Epithelial cell of proximal tubule (primary cell): ENCODE measurements at regions not wholly inside any gene's neighbourhood (a gene's known extent, or its start where the extent isn't known, plus 50 kb on each side); places are given as distances from the start of the nearest gene placed in this dataset.

ENCODE experiments used
- DNase-seq: peaks from one replicate; pipeline ENCODE4 v3.0.0-alpha.2; 2011; ENCODE audit warnings: low read depth
- H3K4me3 ChIP-seq: 2 replicates; pipeline ENCODE4 v1.5.1; 2011; ENCODE audit warnings: low read depth, mild to moderate bottlenecking, low read length
- CTCF ChIP-seq: conservative IDR thresholded peaks from 2 replicates; pipeline ENCODE4 v1.5.1; 2012; ENCODE audit warnings: low read depth, mild to moderate bottlenecking, low read length

DNA sequence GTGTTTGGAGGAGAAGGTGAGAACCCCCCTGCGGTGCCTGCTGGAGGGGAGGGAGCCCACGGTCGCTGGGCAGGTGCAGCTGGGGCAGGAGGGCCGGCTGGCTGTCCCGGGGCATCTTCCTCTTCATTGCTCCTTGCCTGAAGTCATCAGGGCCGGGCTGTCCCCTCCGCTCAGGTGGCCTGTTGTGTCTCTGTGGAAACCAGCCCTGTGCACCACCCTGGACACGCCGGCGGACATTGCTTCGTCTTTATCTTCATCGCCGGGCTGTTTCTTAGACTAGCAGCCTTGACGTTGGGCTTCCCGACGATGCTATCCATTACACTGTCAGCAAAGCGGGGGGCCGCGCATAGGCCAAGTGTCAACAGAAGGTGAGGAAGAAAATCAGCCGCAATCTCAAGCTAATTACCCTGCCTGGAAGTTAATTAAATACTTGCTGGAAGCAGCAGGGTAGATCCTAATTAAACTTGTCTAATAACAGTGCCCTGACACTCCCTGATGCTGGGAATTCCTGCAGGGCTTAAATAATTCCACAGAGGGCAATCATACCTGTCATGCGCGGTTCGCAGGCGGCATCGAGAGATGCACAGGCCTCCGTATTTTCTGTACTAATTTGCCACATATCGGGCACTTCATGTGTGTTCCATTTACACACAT, 111.4 kb upstream of the SOX1 start:
- H3K4me3 ChIP-seq = no peak overlapping the region
- no peak for TF ChIP-seq CTCF
- DNase-seq = no peak

DNA sequence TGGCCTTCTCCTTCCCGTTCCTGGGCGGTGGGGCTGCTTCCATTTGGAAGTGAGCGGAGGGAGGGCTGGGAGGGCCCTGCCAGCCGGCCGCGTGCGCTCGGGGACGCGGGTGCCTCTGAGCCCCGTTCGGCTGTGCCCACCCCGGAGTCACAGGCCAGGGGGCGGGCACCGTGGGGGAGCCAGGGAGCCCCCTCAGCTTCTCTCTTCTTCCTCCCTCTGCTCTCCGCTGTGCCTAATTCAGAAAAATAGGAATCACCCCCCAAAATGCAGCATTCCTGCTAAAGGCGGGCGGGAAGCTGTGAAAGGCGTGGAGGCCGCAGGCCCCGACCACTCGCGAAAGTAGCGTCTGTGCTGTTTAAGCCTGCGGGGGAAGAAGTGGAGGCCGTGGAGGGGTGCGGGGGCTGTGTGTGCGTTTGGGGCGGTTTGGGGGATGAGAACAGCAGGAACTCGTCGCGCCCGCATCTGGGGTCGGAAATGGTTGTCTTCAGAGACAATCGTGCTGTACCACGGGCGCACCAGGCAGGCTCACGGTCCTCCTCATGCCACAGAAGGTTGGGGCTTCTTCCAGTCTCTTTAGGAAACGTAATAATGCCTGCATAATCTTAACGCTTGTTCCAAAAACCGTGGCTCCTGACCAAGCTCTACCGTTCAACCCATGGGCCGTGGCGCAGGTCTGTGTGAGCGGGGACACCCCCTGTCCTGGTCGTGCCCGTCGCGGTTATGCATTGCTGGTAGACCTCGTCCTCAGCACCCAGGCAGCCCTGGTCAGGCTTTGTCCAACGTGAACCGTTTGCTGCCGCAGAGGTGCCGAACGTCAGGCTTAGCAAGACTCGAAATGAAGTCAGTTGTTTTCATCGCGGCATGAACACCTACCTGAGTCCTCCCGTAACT, 110.4 kb upstream of the SOX1 start:
- no peak overlapping the region for H3K4me3 ChIP-seq
- DNase-seq = no peak
- no peak for TF ChIP-seq CTCF

DNA sequence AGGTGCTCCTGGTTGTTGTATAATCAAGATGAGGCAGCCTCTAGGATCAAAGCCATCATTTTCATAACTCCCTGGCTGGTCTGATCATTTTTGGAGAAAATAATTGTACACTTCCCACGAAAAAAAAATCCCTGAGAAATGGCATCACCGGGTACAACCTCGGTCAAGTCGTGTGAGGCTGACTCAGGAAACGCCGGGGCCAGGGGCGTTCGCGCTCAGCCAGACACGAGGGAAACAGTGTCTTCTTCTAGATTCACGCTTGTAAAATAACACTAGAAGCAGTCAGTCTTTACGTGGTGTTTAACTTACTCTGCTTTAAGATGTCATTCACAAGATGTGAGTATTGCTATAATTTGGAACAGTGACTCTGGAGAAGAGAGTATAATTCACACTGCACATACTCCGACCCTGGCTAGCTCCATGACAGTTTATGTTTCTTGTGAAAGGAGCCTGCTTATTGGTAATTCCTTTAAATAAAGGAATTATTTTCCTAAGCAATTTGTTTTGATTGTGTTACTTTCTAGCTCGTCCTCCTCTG, 109.0 kb upstream of the SOX1 start:
- no peak overlapping the region for H3K4me3 ChIP-seq
- TF ChIP-seq CTCF = no peak
- DNase-seq = no peak

DNA sequence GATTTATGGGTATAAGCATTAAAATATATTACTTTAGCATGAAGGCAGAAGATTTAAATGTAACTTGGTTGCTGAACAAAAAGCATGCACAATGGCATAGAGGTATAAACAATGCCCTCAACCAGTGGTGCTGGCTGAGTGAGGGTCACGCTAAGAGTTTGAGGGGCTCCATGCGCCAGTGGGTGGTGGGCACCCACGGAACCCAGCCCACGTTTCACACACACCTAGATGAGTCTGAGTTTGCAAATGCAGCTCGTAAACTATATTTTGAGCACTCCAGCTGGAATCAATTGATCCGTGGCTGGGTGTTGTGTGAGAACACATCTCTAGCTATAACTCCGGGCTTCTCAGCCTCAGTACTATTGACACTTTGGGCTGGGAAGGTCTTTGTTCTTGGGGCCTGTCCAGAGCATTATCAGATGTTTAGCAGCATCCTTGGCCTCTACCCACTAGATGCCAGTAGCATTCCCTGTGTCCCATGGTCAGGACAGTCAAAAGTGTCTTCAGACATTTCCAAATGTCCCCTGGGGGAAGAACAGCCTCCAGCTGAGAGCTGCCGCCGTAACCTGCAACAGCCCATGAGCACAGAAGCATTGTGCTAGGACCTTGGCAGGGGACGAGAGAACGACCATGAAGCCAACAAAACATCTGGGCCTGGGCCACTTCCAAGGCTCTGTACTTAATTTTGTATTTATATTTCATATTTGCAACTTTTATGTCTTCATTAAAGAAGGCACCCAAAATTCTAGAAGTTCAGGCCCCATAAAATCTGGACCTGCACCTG, 108.1 kb upstream of the SOX1 start:
- no peak overlapping the region for H3K4me3 ChIP-seq
- TF ChIP-seq CTCF = no peak
- DNase-seq = no peak

DNA sequence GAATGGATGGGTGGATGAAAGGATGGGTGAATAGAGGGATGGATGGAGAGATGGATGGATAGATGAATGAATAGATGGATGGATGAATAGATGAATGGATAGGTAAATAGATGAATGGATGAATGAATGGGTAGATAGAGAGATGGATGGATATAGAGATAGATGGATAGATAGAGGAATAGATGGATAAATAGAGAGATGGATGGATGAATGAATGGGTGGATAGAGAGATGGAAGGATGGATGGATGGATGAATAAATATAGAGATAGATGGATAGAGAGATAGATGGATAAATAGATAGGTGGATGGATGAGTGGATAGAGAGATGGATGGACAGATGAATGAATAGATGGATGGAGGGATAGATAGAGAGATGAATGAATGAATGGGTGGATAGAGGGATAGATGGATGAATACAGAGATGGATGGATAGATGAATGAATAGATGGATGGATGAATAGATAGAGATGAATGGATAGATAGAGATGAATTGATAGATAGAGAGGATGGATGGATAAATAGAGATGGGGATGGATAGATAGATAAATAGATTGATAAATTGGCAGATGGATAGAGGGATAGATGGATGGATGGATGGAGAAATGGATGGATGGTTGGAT, 106.7 kb upstream of the SOX1 start:
- H3K4me3 ChIP-seq = no peak overlapping the region
- no peak for DNase-seq
- TF ChIP-seq CTCF = no peak

GRCh38 chr13:111961236-111961635, 105.7 kb upstream of the SOX1 start:
- no peak for TF ChIP-seq CTCF
- no peak for DNase-seq

More at GRCh38 chr13:111961236-111961635, 105.7 kb upstream of the SOX1 start:
- no peak overlapping the region for H3K4me3 ChIP-seq
